ENCODE measurements at regions not wholly inside any gene's neighbourhood (a gene's known extent, or its start where the extent isn't known, plus 50 kb on each side); places are given as distances from the start of the nearest gene placed in this dataset.

GRCh38 chr13:77430377-77430951 lies 103.6 kb upstream of the MYCBP2 start:
- intact Hi-C loops (cut with DNase I) = no loop called here
- DNase-seq (ENCODE audit: missing footprints) (no peak), ATAC-seq (no peak)

GRCh38 chr13:77429320-77430142 lies 102.6 kb upstream of the MYCBP2 start:
- DNase-seq (ENCODE audit: missing footprints) (no peak), ATAC-seq (no peak)
- intact Hi-C loops (cut with DNase I) = no loop called here

- DNase-seq (ENCODE audit: missing footprints) (no peak), ATAC-seq (no peak)
- intact Hi-C loops (cut with DNase I) = no loop called here
Measured at GRCh38 chr13:77425705-77426104, 98.8 kb upstream of the MYCBP2 start.

- ATAC-seq = no peak
- DNase-seq (ENCODE audit: missing footprints) = no peak
- intact Hi-C loops (cut with DNase I) = no loop called here
Measured at GRCh38 chr13:77423296-77423695, 96.4 kb upstream of the MYCBP2 start.

- no peak for ATAC-seq
- no peak for DNase-seq (ENCODE audit: missing footprints)
- intact Hi-C loops (cut with DNase I) = no loop called here
Measured at GRCh38 chr13:77422724-77423123, 95.8 kb upstream of the MYCBP2 start.

- intact Hi-C loops (cut with DNase I) = no loop called here
- ATAC-seq = no peak
- no peak for DNase-seq (ENCODE audit: missing footprints)
Measured at GRCh38 chr13:77417897-77418296, 91.0 kb upstream of the MYCBP2 start.

GRCh38 chr13:77416666-77417212 lies 89.8 kb upstream of the MYCBP2 start:
- no peak for ATAC-seq

GRCh38 chr13:77415253-77416071 lies 88.6 kb upstream of the MYCBP2 start:
- ATAC-seq (peak; percentile 64), DNase-seq (ENCODE audit: missing footprints) (no peak)
- intact Hi-C loops (cut with DNase I) = no loop called here

More at GRCh38 chr13:77416666-77417212, 89.8 kb upstream of the MYCBP2 start:
- intact Hi-C loops (cut with DNase I) = no loop called here
- DNase-seq (ENCODE audit: missing footprints) = no peak

GRCh38 chr13:77412860-77413259 lies 86.0 kb upstream of the MYCBP2 start:
- intact Hi-C loops (cut with DNase I) = no loop called here
- no peak for ATAC-seq
- no peak for DNase-seq (ENCODE audit: missing footprints)

- no peak for ATAC-seq
- intact Hi-C loops (cut with DNase I) = no loop called here
Measured at GRCh38 chr13:77412116-77412635, 85.3 kb upstream of the MYCBP2 start.

GRCh38 chr13:77409412-77409811 lies 82.5 kb upstream of the MYCBP2 start:
- ATAC-seq (no peak), DNase-seq (ENCODE audit: missing footprints) (no peak)
- intact Hi-C loops (cut with DNase I) = no loop called here

More at GRCh38 chr13:77412116-77412635, 85.3 kb upstream of the MYCBP2 start:
- no peak for DNase-seq (ENCODE audit: missing footprints)

GRCh38 chr13:77406644-77407440 lies 79.9 kb upstream of the MYCBP2 start:
- DNase-seq (ENCODE audit: missing footprints) = no peak
- intact Hi-C loops (cut with DNase I) = no loop called here
- no peak for ATAC-seq

- no peak for ATAC-seq
- no peak for DNase-seq (ENCODE audit: missing footprints)
- intact Hi-C loops (cut with DNase I) = no loop called here
Measured at GRCh38 chr13:77398825-77399620, 72.1 kb upstream of the MYCBP2 start.

- intact Hi-C loops (cut with DNase I) = no loop called here
- ATAC-seq = no peak
- DNase-seq (ENCODE audit: missing footprints) = no peak
Measured at GRCh38 chr13:77397636-77398035, 70.7 kb upstream of the MYCBP2 start.

- intact Hi-C loops (cut with DNase I) = no loop called here
Measured at GRCh38 chr13:77391475-77391874, 64.6 kb upstream of the MYCBP2 start.

GRCh38 chr13:77390391-77390790 lies 63.5 kb upstream of the MYCBP2 start:
- intact Hi-C loops (cut with DNase I) = no loop called here
- ATAC-seq (peak; percentile 24), DNase-seq (ENCODE audit: missing footprints) (no peak)

More at GRCh38 chr13:77391475-77391874, 64.6 kb upstream of the MYCBP2 start:
- DNase-seq (ENCODE audit: missing footprints) (no peak), ATAC-seq (no peak)

- intact Hi-C loops (cut with DNase I) = no loop called here
- DNase-seq (ENCODE audit: missing footprints) = no peak
- ATAC-seq = no peak
Measured at GRCh38 chr13:77389625-77390000, 62.7 kb upstream of the MYCBP2 start.
